ENCODE measurements at regions not wholly inside any gene's neighbourhood (a gene's known extent, or its start where the extent isn't known, plus 50 kb on each side); places are given as distances from the start of the nearest gene placed in this dataset.
A peak's percentile ranks its signal among the peaks of the same experiment; 100 is the strongest.
"Not testable (repeated sequence)": the region's sequence is repeated elsewhere in the genome, so short reads cannot be mapped to it uniquely, and the experiment has no call there.

GRCh38 chr2:146415291-146415690 is 1429.5 kb upstream of the ACVR2A start:
- ATAC-seq (ENCODE audit: low read depth), result no peak
- no peak for DNase-seq (ENCODE audit: low spot score in 2 of 2)
- Mint-ChIP-seq H3K4me3 (no peak overlapping the region), H3K27me3 (no peaks in the 10 kb centered on the region), H3K36me3 (no peaks in the 10 kb centered on the region), H3K4me1 (no peaks in the 10 kb centered on the region), H3K27ac (no peak overlapping the region), H3K9me3 (no peaks in the 10 kb centered on the region)

GRCh38 chr2:146414456-146414855 is 1430.4 kb upstream of the ACVR2A start:
- Mint-ChIP-seq H3K4me3 (no peak overlapping the region), H3K27me3 (no peaks in the 10 kb centered on the region), H3K9me3 (no peaks in the 10 kb centered on the region), H3K36me3 (no peaks in the 10 kb centered on the region), H3K27ac (no peak overlapping the region), H3K4me1 (no peaks in the 10 kb centered on the region)
- no peak for ATAC-seq (ENCODE audit: low read depth)
- no peak for DNase-seq (ENCODE audit: low spot score in 2 of 2)

- ATAC-seq (ENCODE audit: low read depth) (no peak), DNase-seq (ENCODE audit: low spot score in 2 of 2) (no peak)
- H3K9me3 Mint-ChIP-seq, result no peaks in the 10 kb centered on the region
- no peak overlapping the region for H3K27ac Mint-ChIP-seq
- H3K4me1 Mint-ChIP-seq, result no peaks in the 10 kb centered on the region
- H3K27me3 Mint-ChIP-seq, result no peaks in the 10 kb centered on the region
- H3K4me3 Mint-ChIP-seq, result no peak overlapping the region
- no peaks in the 10 kb centered on the region for H3K36me3 Mint-ChIP-seq
These were observed 1431.7 kb upstream of the ACVR2A start for GRCh38 chr2:146413086-146413610.

- H3K27me3 Mint-ChIP-seq, result no peaks in the 10 kb centered on the region
- DNase-seq (ENCODE audit: low spot score in 2 of 2) (no peak), ATAC-seq (ENCODE audit: low read depth) (no peak)
- H3K27ac Mint-ChIP-seq, result no peak overlapping the region
- no peaks in the 10 kb centered on the region for H3K4me1 Mint-ChIP-seq
- H3K9me3 Mint-ChIP-seq, result no peaks in the 10 kb centered on the region
- H3K36me3 Mint-ChIP-seq, result no peaks in the 10 kb centered on the region
- H3K4me3 Mint-ChIP-seq, result no peak overlapping the region
These were observed 1432.2 kb upstream of the ACVR2A start for GRCh38 chr2:146412625-146413024.

GRCh38 chr2:146405402-146406309 is 1439.2 kb upstream of the ACVR2A start:
- H3K9me3 Mint-ChIP-seq; DNase-seq (ENCODE audit: low spot score in 2 of 2); H3K27ac Mint-ChIP-seq; ATAC-seq (ENCODE audit: low read depth); H3K4me3 Mint-ChIP-seq; H3K4me1 Mint-ChIP-seq; H3K36me3 Mint-ChIP-seq; H3K27me3 Mint-ChIP-seq: not testable (repeated sequence)

GRCh38 chr2:146403546-146404160 is 1441.2 kb upstream of the ACVR2A start:
- ATAC-seq (ENCODE audit: low read depth); DNase-seq (ENCODE audit: low spot score in 2 of 2); H3K27me3 Mint-ChIP-seq; H3K9me3 Mint-ChIP-seq; H3K4me3 Mint-ChIP-seq; H3K36me3 Mint-ChIP-seq; H3K4me1 Mint-ChIP-seq; H3K27ac Mint-ChIP-seq: not testable (repeated sequence)

- H3K4me3 Mint-ChIP-seq, result no peak overlapping the region
- no peaks in the 10 kb centered on the region for H3K27me3 Mint-ChIP-seq
- ATAC-seq (ENCODE audit: low read depth) (no peak), DNase-seq (ENCODE audit: low spot score in 2 of 2) (no peak)
- no peaks in the 10 kb centered on the region for H3K36me3 Mint-ChIP-seq
- H3K9me3 Mint-ChIP-seq, result no peaks in the 10 kb centered on the region
- H3K4me1 Mint-ChIP-seq, result no peaks in the 10 kb centered on the region
- H3K27ac Mint-ChIP-seq, result no peak overlapping the region
These were observed 1452.2 kb upstream of the ACVR2A start for GRCh38 chr2:146392631-146393030.

GRCh38 chr2:146392186-146392585 is 1452.6 kb upstream of the ACVR2A start:
- no peak overlapping the region for H3K27ac Mint-ChIP-seq
- ATAC-seq (ENCODE audit: low read depth), result no peak

GRCh38 chr2:146388757-146389156 is 1456.1 kb upstream of the ACVR2A start:
- H3K27ac Mint-ChIP-seq, result no peak overlapping the region
- H3K27me3 Mint-ChIP-seq, result no peaks in the 10 kb centered on the region
- no peak for DNase-seq (ENCODE audit: low spot score in 2 of 2)
- peaks cover 8% of the 10 kb centered on the region for H3K4me1 Mint-ChIP-seq
- ATAC-seq (ENCODE audit: low read depth), result no peak
- no peaks in the 10 kb centered on the region for H3K36me3 Mint-ChIP-seq
- no peaks in the 10 kb centered on the region for H3K9me3 Mint-ChIP-seq
- no peak overlapping the region for H3K4me3 Mint-ChIP-seq

More at GRCh38 chr2:146392186-146392585, 1452.6 kb upstream of the ACVR2A start:
- Mint-ChIP-seq H3K9me3 (no peaks in the 10 kb centered on the region), H3K4me3 (no peak overlapping the region), H3K36me3 (no peaks in the 10 kb centered on the region), H3K27me3 (no peaks in the 10 kb centered on the region), H3K4me1 (no peaks in the 10 kb centered on the region)
- no peak for DNase-seq (ENCODE audit: low spot score in 2 of 2)

GRCh38 chr2:146386096-146386495 is 1458.7 kb upstream of the ACVR2A start:
- no peaks in the 10 kb centered on the region for H3K36me3 Mint-ChIP-seq
- no peak overlapping the region for H3K4me3 Mint-ChIP-seq
- H3K27me3 Mint-ChIP-seq, result no peaks in the 10 kb centered on the region
- no peaks in the 10 kb centered on the region for H3K9me3 Mint-ChIP-seq
- DNase-seq (ENCODE audit: low spot score in 2 of 2), result no peak
- ATAC-seq (ENCODE audit: low read depth), result no peak
- H3K27ac Mint-ChIP-seq, result no peak overlapping the region
- H3K4me1 Mint-ChIP-seq, result peaks cover 8% of the 10 kb centered on the region

- H3K4me3 Mint-ChIP-seq, result peak overlapping the region; percentile 19
- no peaks in the 10 kb centered on the region for H3K36me3 Mint-ChIP-seq
- peaks cover 8% of the 10 kb centered on the region for H3K4me1 Mint-ChIP-seq
- no peak overlapping the region for H3K27ac Mint-ChIP-seq
- peak; percentile 31 for ATAC-seq (ENCODE audit: low read depth)
- H3K27me3 Mint-ChIP-seq, result no peaks in the 10 kb centered on the region
- H3K9me3 Mint-ChIP-seq, result no peaks in the 10 kb centered on the region
- no peak for DNase-seq (ENCODE audit: low spot score in 2 of 2)
These were observed 1459.8 kb upstream of the ACVR2A start for GRCh38 chr2:146385031-146385430.

- Mint-ChIP-seq H3K4me3 (no peak overlapping the region), H3K27ac (no peak overlapping the region), H3K4me1 (no peaks in the 10 kb centered on the region), H3K9me3 (peaks cover 2% of the 10 kb centered on the region), H3K36me3 (no peaks in the 10 kb centered on the region), H3K27me3 (no peaks in the 10 kb centered on the region)
- DNase-seq (ENCODE audit: low spot score in 2 of 2) (no peak), ATAC-seq (ENCODE audit: low read depth) (no peak)
These were observed 1468.2 kb upstream of the ACVR2A start for GRCh38 chr2:146376511-146377064.

GRCh38 chr2:146374505-146374904 is 1470.3 kb upstream of the ACVR2A start:
- Mint-ChIP-seq H3K9me3 (peaks cover 2% of the 10 kb centered on the region), H3K36me3 (no peaks in the 10 kb centered on the region), H3K27me3 (no peaks in the 10 kb centered on the region), H3K4me1 (no peaks in the 10 kb centered on the region), H3K27ac (no peak overlapping the region), H3K4me3 (no peak overlapping the region)
- DNase-seq (ENCODE audit: low spot score in 2 of 2), result no peak
- ATAC-seq (ENCODE audit: low read depth), result no peak

GRCh38 chr2:146371364-146371763 is 1473.5 kb upstream of the ACVR2A start:
- DNase-seq (ENCODE audit: low spot score in 2 of 2); H3K27ac Mint-ChIP-seq; H3K4me1 Mint-ChIP-seq; H3K4me3 Mint-ChIP-seq; H3K9me3 Mint-ChIP-seq; ATAC-seq (ENCODE audit: low read depth); H3K36me3 Mint-ChIP-seq; H3K27me3 Mint-ChIP-seq: not testable (repeated sequence)

All from memory B cell (primary cell).